ENCODE measurements at regions not wholly inside any gene's neighbourhood (a gene's known extent, or its start where the extent isn't known, plus 50 kb on each side); places are given as distances from the start of the nearest gene placed in this dataset.

- no peak for DNase-seq (ENCODE audit: low spot score)
These were observed 501.1 kb downstream of the BRD1 start for GRCh38 chr22:49326558-49326957.

- no peak for DNase-seq (ENCODE audit: low spot score)
These were observed 501.9 kb downstream of the BRD1 start for GRCh38 chr22:49325531-49326395.

GRCh38 chr22:49324527-49325491, 502.9 kb downstream of the BRD1 start:
- DNase-seq (ENCODE audit: low spot score): no peak

GRCh38 chr22:49323751-49324415, 503.8 kb downstream of the BRD1 start:
- DNase-seq (ENCODE audit: low spot score): no peak

- no peak for DNase-seq (ENCODE audit: low spot score)
These were observed 504.6 kb downstream of the BRD1 start for GRCh38 chr22:49322861-49323622.

- no peak for DNase-seq (ENCODE audit: low spot score)
These were observed 505.4 kb downstream of the BRD1 start for GRCh38 chr22:49322231-49322630.

- no peak for DNase-seq (ENCODE audit: low spot score)
These were observed 506.1 kb downstream of the BRD1 start for GRCh38 chr22:49321477-49322055.

- DNase-seq (ENCODE audit: low spot score): no peak
These were observed 506.8 kb downstream of the BRD1 start for GRCh38 chr22:49320714-49321476.

- DNase-seq (ENCODE audit: low spot score): no peak
These were observed 510.3 kb downstream of the BRD1 start for GRCh38 chr22:49317369-49317768.

GRCh38 chr22:49312601-49313000, 515.1 kb downstream of the BRD1 start:
- no peak for DNase-seq (ENCODE audit: low spot score)

GRCh38 chr22:49310354-49310753, 517.3 kb downstream of the BRD1 start:
- no peak for DNase-seq (ENCODE audit: low spot score)

GRCh38 chr22:49308300-49308699, 519.4 kb downstream of the BRD1 start:
- no peak for DNase-seq (ENCODE audit: low spot score)

GRCh38 chr22:49307870-49308269, 519.8 kb downstream of the BRD1 start:
- no peak for DNase-seq (ENCODE audit: low spot score)

GRCh38 chr22:49307481-49307830, 520.2 kb downstream of the BRD1 start:
- no peak for DNase-seq (ENCODE audit: low spot score)

GRCh38 chr22:49306632-49307480, 520.8 kb downstream of the BRD1 start:
- no peak for DNase-seq (ENCODE audit: low spot score)

- no peak for DNase-seq (ENCODE audit: low spot score)
These were observed 521.6 kb downstream of the BRD1 start for GRCh38 chr22:49305966-49306631.

- no peak for DNase-seq (ENCODE audit: low spot score)
These were observed 522.3 kb downstream of the BRD1 start for GRCh38 chr22:49305214-49305965.

- no peak for DNase-seq (ENCODE audit: low spot score)
These were observed 523.8 kb downstream of the BRD1 start for GRCh38 chr22:49303781-49304461.

Data from AG08396 (cell line).